ENCODE measurements at regions not wholly inside any gene's neighbourhood (a gene's known extent, or its start where the extent isn't known, plus 50 kb on each side); places are given as distances from the start of the nearest gene placed in this dataset.

- ChIA-PET POLR2A (no interaction called here), CTCF (interaction anchor here (1.3 to 1.7 kb wide), 2 partner anchors 8 to 9 kb away, joined by 3 to 7 read pairs; no protein-coding TSS in a partner anchor), SMC1A (ENCODE audit: uncharacterized antibody, unreplicated experiment) (no interaction called here), RAD21 (ENCODE audit: unreplicated experiment) (interaction anchor here (0.7 kb wide), 1 partner anchor 80 kb away, joined by 3 read pairs; no protein-coding TSS in a partner anchor)
- H3K4me3 ChIP-seq, result no peak overlapping the region
- DNase-seq (ENCODE audit: low read depth, low spot score) (no peak), FAIRE-seq (no peak), ATAC-seq (no peak)
- no peak overlapping the region for H3K4me2 ChIP-seq (ENCODE audit: control insufficient read depth, insufficient read depth)
- H3K9ac ChIP-seq (ENCODE audit: control insufficient read depth, insufficient read depth, low read length), result no peak overlapping the region
- H2AFZ ChIP-seq (ENCODE audit: control insufficient read depth, low read depth, low read length), result no peak overlapping the region
- H3K36me3 ChIP-seq (ENCODE audit: control insufficient read depth in 2 of 2, insufficient read depth in 2 of 2, low read length in 1 of 2), result no peaks in the 10 kb centered on the region
- intact Hi-C loops (cut with micrococcal nuclease; ENCODE audit: unreplicated experiment), result no loop called here
- H3K27me3 ChIP-seq (replicated peaks in 1 of 2; ENCODE audit: control insufficient read depth in 2 of 2, insufficient read depth in 2 of 2, low read length in 1 of 2), result no peaks in the 10 kb centered on the region; a peak in 2 of 4 replicates
- H3K27ac ChIP-seq (ENCODE audit: control insufficient read depth, insufficient read depth), result no peak overlapping the region
- no TSS peak for BruUV-seq (replicated peaks)
- TF ChIP-seq PAX8 (IDR thresholded peaks at IDR 0.05) (no peak), MEF2B (IDR thresholded peaks at IDR 0.05; ENCODE audit: partially characterized antibody, poor library complexity, severe bottlenecking) (no peak), ATF3 (IDR thresholded peaks at IDR 0.05; ENCODE audit: borderline replicate concordance, extremely low read depth, low read depth, low read length) (no peak), CHD2 (IDR thresholded peaks at IDR 0.05; ENCODE audit: borderline replicate concordance, low read depth, low read length) (no peak), CTCF (IDR thresholded peaks at IDR 0.05 in 2 of 3, conservative IDR thresholded peaks at IDR 0.05 in 1 of 3; ENCODE audit: control insufficient read depth in 2 of 3, extremely low read depth in 1 of 3, insufficient read depth in 1 of 3, low read depth in 3 of 3, low read length in 3 of 3) (no peak), POLR2AphosphoS2 (IDR thresholded peaks at IDR 0.05; ENCODE audit: low read depth, low read length) (no peak), HDGF (IDR thresholded peaks at IDR 0.05) (no peak), GATAD2B (conservative IDR thresholded peaks at IDR 0.05; ENCODE audit: low read depth) (no peak), IKZF1 (conservative IDR thresholded peaks at IDR 0.05) (no peak), NFYB (IDR thresholded peaks at IDR 0.05; ENCODE audit: insufficient read depth, low read depth, low read length) (no peak), RAD21 (IDR thresholded peaks at IDR 0.05; ENCODE audit: insufficient read depth, low read depth, low read length) (no peak), CEBPB (IDR thresholded peaks at IDR 0.05; ENCODE audit: borderline replicate concordance in 1 of 2, low read depth in 2 of 2, low read length in 2 of 2) (no peak)
- H3K79me2 ChIP-seq (ENCODE audit: control insufficient read depth, insufficient read depth, low read length), result no peaks in the 10 kb centered on the region
- 24% methylated on average over 16 of the region's 16 CpGs for WGBS (ENCODE audit: insufficient coverage, insufficient replicate concordance, low lambda C conversion rate, missing lambda C conversion rate)
- no peaks in the 10 kb centered on the region for H3K9me3 ChIP-seq (replicated peaks; ENCODE audit: control insufficient read depth, insufficient read depth, low read length)
- in situ Hi-C loops (cut with MboI), result no loop called here
- H4K20me1 ChIP-seq (ENCODE audit: control insufficient read depth, insufficient read depth), result no peaks in the 10 kb centered on the region
- H3K4me1 ChIP-seq (ENCODE audit: control insufficient read depth, insufficient read depth, low read length), result no peaks in the 10 kb centered on the region
Measured at GRCh38 chr7:32266932-32267475, 196.8 kb upstream of the PDE1C start.
